ENCODE measurements at regions not wholly inside any gene's neighbourhood (a gene's known extent, or its start where the extent isn't known, plus 50 kb on each side); places are given as distances from the start of the nearest gene placed in this dataset.

- TF ChIP-seq CTCF (conservative IDR thresholded peaks at IDR 0.05) (no peak), EZH2 (IDR thresholded peaks at IDR 0.05; ENCODE audit: low read depth) (no peak)
Observed at GRCh38 chr10:125468278-125468677, 214.7 kb downstream of the TEX36 start.
